ENCODE measurements at regions not wholly inside any gene's neighbourhood (a gene's known extent, or its start where the extent isn't known, plus 50 kb on each side); places are given as distances from the start of the nearest gene placed in this dataset.

DNA sequence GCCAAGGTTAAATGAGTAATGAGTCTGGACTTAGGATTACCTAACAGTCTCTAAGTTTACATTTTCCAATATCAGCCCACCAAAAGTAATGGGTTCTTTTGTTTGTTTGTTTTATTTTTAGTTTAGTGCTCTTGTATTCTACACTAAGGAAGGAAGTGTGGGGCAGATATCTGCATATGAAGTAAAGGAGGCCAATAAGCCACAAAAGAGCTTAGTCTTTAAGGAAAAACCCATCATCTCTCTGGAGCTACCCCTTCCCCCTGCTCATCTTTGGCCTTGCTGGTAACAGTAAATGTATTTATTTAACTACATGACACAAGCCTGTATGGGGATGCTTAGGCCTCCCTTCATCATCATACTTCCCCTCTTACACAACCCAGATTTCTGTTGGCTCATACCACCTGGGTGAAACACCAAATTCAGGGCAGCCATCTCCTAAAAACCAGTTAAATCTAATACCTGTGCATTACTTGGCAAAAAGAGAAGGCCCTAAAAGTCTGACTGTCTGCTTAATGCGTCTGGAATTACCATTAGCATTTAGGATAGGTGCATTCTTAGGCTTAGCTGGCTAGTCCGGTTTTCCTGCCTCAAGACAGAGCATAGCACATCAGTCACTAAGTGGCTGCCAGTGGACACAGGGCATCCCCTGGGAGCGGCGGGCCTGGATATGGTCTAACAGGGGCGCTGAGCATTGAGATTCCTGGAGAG is 96.8 kb upstream of the ADGRL2 start:
- ChIA-PET POLR2A (no interaction called here), CTCF (no interaction called here)
- H3K9me3 Mint-ChIP-seq: no peaks in the 10 kb centered on the region
- H3K4me3 Mint-ChIP-seq: no peak overlapping the region
- intact Hi-C loops (cut with micrococcal nuclease): no loop called here
- H3K36me3 Mint-ChIP-seq (ENCODE audit: low read depth): no peaks in the 10 kb centered on the region
- TF ChIP-seq, protein P1, sequence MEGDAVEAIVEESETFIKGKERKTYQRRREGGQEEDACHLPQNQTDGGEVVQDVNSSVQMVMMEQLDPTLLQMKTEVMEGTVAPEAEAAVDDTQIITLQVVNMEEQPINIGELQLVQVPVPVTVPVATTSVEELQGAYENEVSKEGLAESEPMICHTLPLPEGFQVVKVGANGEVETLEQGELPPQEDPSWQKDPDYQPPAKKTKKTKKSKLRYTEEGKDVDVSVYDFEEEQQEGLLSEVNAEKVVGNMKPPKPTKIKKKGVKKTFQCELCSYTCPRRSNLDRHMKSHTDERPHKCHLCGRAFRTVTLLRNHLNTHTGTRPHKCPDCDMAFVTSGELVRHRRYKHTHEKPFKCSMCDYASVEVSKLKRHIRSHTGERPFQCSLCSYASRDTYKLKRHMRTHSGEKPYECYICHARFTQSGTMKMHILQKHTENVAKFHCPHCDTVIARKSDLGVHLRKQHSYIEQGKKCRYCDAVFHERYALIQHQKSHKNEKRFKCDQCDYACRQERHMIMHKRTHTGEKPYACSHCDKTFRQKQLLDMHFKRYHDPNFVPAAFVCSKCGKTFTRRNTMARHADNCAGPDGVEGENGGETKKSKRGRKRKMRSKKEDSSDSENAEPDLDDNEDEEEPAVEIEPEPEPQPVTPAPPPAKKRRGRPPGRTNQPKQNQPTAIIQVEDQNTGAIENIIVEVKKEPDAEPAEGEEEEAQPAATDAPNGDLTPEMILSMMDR (IDR thresholded peaks at IDR 0.05): no peak
- no peaks in the 10 kb centered on the region for H3K27me3 Mint-ChIP-seq
- no peaks in the 10 kb centered on the region for H3K4me1 Mint-ChIP-seq
- no peak overlapping the region for H3K27ac Mint-ChIP-seq
- DNase-seq: no peak
- ATAC-seq (ENCODE audit: low read depth): no peak

DNA sequence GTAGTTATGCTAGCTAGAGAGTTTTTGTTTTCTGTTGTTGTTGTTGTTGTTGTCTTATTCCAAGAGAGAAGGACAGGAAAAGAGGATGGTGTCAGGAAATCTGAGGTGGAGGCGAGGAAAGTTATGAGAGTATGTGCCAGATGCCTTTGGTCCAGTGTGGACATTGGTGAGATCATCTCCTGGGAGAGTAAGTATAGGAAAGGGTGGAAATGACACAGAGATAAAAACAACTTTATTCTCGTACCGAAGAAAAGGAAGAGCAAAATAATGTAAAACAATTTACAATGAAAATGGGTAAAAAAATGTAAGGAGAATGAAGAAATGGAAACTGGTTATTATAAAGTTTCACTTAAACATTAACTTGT is 97.4 kb upstream of the ADGRL2 start:
- H3K4me3 Mint-ChIP-seq: no peak overlapping the region
- POLR2A ChIA-PET: no interaction called here
- intact Hi-C loops (cut with micrococcal nuclease): no loop called here

DNA sequence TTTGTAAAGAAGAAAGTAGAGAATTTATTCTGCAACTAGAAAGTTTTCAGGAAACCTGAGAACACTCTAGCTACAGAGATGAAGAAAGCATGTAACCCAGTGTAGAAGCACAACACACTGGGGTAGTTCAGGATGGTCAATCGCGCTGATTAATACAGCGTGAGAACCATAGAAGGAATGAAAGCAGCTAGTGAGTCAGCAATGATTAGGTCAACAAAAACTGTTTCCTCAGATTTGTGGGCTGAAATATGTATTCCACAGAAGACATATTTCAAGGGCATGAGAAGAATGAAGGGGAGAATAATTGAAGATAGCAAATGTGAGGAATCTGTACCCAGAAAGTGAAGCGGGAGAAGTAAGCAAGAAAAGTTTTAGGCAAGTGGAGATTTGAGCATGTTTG is 97.8 kb upstream of the ADGRL2 start:
- TF ChIP-seq, protein P1 (IDR thresholded peaks at IDR 0.05): no peak
- no peaks in the 10 kb centered on the region for H3K27me3 Mint-ChIP-seq
- ATAC-seq (ENCODE audit: low read depth) (no peak), DNase-seq (no peak)
- no peaks in the 10 kb centered on the region for H3K36me3 Mint-ChIP-seq (ENCODE audit: low read depth)
- H3K27ac Mint-ChIP-seq: no peak overlapping the region
- no peak overlapping the region for H3K4me3 Mint-ChIP-seq
- ChIA-PET CTCF (no interaction called here), POLR2A (no interaction called here)
- no peaks in the 10 kb centered on the region for H3K9me3 Mint-ChIP-seq
- intact Hi-C loops (cut with micrococcal nuclease): no loop called here
- no peaks in the 10 kb centered on the region for H3K4me1 Mint-ChIP-seq

More for the DNA sequence above, 97.4 kb upstream of the ADGRL2 start:
- CTCF ChIA-PET: no interaction called here
- Mint-ChIP-seq H3K27me3 (no peaks in the 10 kb centered on the region), H3K9me3 (no peaks in the 10 kb centered on the region), H3K27ac (no peak overlapping the region), H3K36me3 (ENCODE audit: low read depth) (no peaks in the 10 kb centered on the region), H3K4me1 (no peaks in the 10 kb centered on the region)
- TF ChIP-seq, protein P1 (IDR thresholded peaks at IDR 0.05): no peak
- ATAC-seq (ENCODE audit: low read depth): no peak
- DNase-seq: no peak

DNA sequence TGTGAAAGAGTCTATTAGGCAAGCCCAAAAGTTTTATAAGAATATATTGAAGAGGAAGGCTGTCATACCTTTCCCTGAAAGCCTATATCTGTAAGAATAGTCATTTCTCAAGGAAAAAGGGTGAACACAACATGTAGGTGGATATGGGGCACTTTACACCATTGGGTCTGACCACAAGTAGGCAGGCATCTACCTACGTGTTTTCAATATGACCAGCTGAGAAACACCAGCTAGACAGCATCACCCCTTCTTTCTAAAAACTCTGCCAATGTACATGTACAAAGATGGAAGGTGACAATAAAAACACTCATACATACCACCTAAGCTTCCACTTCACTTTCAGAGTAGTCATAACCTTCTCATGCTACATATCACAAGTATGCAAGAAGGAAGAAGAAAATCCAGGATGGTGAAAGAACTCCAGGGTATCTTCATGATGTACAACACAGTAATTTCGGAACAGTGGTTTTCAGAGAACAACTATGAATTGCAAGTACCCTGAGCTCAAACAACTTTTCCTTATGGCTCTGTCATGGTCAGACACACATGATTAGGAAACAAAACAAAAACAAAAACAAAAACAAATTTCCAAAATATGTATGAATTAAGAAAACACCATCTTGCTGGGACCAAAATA is 98.5 kb upstream of the ADGRL2 start:
- no peaks in the 10 kb centered on the region for H3K4me1 Mint-ChIP-seq
- POLR2A ChIA-PET: no interaction called here

DNA sequence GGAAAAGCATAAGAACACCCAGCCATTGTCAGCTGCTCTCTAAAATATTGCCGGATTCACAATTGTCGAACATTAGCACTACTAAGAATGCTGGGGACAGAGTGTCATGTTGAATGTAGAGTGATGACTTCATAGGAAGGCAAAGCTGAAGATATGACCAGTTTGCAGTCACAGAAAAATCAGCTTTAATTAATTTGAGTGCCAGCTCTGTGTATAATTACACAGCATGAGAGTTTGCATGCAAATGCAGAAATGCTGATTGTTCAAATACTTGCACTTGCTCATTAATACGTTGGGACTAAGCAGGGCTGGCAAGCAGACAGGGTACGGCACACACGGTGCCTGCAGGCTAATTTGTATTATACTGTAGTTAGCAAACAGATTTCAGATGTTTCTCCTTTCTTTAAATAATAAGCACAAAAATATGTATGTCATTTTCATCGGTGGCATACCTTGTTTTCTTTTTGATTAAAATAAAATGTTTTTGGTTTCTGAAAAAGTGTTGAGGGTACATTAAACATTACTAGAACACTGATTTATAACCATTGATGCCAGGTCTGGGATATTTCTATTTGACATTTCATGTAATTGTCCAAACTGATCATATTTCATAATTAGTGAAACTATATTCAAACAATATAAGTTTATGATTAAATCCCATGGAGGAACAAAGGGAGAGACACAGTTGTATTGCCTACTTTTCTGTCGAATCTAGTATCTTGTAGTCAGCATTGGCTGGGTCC is 99.8 kb upstream of the ADGRL2 start:
- ATAC-seq (ENCODE audit: low read depth): no peak
- Mint-ChIP-seq H3K27me3 (no peaks in the 10 kb centered on the region), H3K9me3 (peaks cover 2% of the 10 kb centered on the region), H3K36me3 (ENCODE audit: low read depth) (no peaks in the 10 kb centered on the region), H3K4me1 (no peaks in the 10 kb centered on the region), H3K27ac (no peak overlapping the region), H3K4me3 (no peak overlapping the region)
- POLR2A ChIA-PET: no interaction called here
- no peak for DNase-seq
- TF ChIP-seq, protein P1 (IDR thresholded peaks at IDR 0.05): no peak
- CTCF ChIA-PET: no interaction called here
- intact Hi-C loops (cut with micrococcal nuclease): no loop called here

More for the DNA sequence above, 98.5 kb upstream of the ADGRL2 start:
- H3K27me3 Mint-ChIP-seq: no peaks in the 10 kb centered on the region
- H3K4me3 Mint-ChIP-seq: no peak overlapping the region
- CTCF ChIA-PET: no interaction called here
- no peaks in the 10 kb centered on the region for H3K9me3 Mint-ChIP-seq
- H3K27ac Mint-ChIP-seq: no peak overlapping the region
- TF ChIP-seq, protein P1 (IDR thresholded peaks at IDR 0.05): no peak
- intact Hi-C loops (cut with micrococcal nuclease): no loop called here
- ATAC-seq (ENCODE audit: low read depth): no peak
- no peak for DNase-seq
- no peaks in the 10 kb centered on the region for H3K36me3 Mint-ChIP-seq (ENCODE audit: low read depth)
